ENCODE measurements at regions not wholly inside any gene's neighbourhood (a gene's known extent, or its start where the extent isn't known, plus 50 kb on each side); places are given as distances from the start of the nearest gene placed in this dataset.

- TF ChIP-seq CTCF (IDR thresholded peaks at IDR 0.05; ENCODE audit: low read depth, low read length), result no peak
- H3K27ac ChIP-seq, result no peak overlapping the region
- no peaks in the 10 kb centered on the region for H3K9me3 ChIP-seq (ENCODE audit: low read depth)
- H3K4me1 ChIP-seq (ENCODE audit: low read depth), result peaks cover 33% of the 10 kb centered on the region
- H3K27me3 ChIP-seq, result no peaks in the 10 kb centered on the region
- no peak overlapping the region for H3K4me3 ChIP-seq
- no peak for DNase-seq (ENCODE audit: low read depth in 1 of 2, low spot score in 1 of 2)
- no peaks in the 10 kb centered on the region for H3K36me3 ChIP-seq
Observed at GRCh38 chr5:68415177-68416085, 199.9 kb downstream of the PIK3R1 start.

GRCh38 chr5:68416714-68417113 lies 201.2 kb downstream of the PIK3R1 start:
- H3K27me3 ChIP-seq, result no peaks in the 10 kb centered on the region
- no peak overlapping the region for H3K4me3 ChIP-seq
- H3K27ac ChIP-seq, result no peak overlapping the region
- H3K36me3 ChIP-seq, result no peaks in the 10 kb centered on the region
- peaks cover 40% of the 10 kb centered on the region for H3K4me1 ChIP-seq (ENCODE audit: low read depth)
- no peak for TF ChIP-seq CTCF (IDR thresholded peaks at IDR 0.05; ENCODE audit: low read depth, low read length)
- DNase-seq (ENCODE audit: low read depth in 1 of 2, low spot score in 1 of 2), result no peak
- no peaks in the 10 kb centered on the region for H3K9me3 ChIP-seq (ENCODE audit: low read depth)

GRCh38 chr5:68418201-68418600 lies 202.6 kb downstream of the PIK3R1 start:
- peak in 1 of 2 donors; percentile 40 for DNase-seq (ENCODE audit: low read depth in 1 of 2, low spot score in 1 of 2)
- peak overlapping the region; percentile 78 for H3K27ac ChIP-seq

GRCh38 chr5:68418680-68419079 lies 203.1 kb downstream of the PIK3R1 start:
- H3K27me3 ChIP-seq, result no peaks in the 10 kb centered on the region
- H3K4me1 ChIP-seq (ENCODE audit: low read depth), result peaks cover 40% of the 10 kb centered on the region
- no peaks in the 10 kb centered on the region for H3K36me3 ChIP-seq
- no peaks in the 10 kb centered on the region for H3K9me3 ChIP-seq (ENCODE audit: low read depth)
- peak overlapping the region; percentile 78 for H3K27ac ChIP-seq
- no peak for TF ChIP-seq CTCF (IDR thresholded peaks at IDR 0.05; ENCODE audit: low read depth, low read length)
- no peak for DNase-seq (ENCODE audit: low read depth in 1 of 2, low spot score in 1 of 2)
- no peak overlapping the region for H3K4me3 ChIP-seq

More at GRCh38 chr5:68418201-68418600, 202.6 kb downstream of the PIK3R1 start:
- H3K4me3 ChIP-seq, result no peak overlapping the region
- TF ChIP-seq CTCF (IDR thresholded peaks at IDR 0.05; ENCODE audit: low read depth, low read length), result no peak
- peaks cover 40% of the 10 kb centered on the region for H3K4me1 ChIP-seq (ENCODE audit: low read depth)
- H3K27me3 ChIP-seq, result no peaks in the 10 kb centered on the region
- H3K9me3 ChIP-seq (ENCODE audit: low read depth), result no peaks in the 10 kb centered on the region
- no peaks in the 10 kb centered on the region for H3K36me3 ChIP-seq

GRCh38 chr5:68419081-68419636 lies 203.6 kb downstream of the PIK3R1 start:
- Histone ChIP-seq H3K27ac (peak overlapping the region; percentile 78), H3K4me3 (no peak overlapping the region), H3K27me3 (no peaks in the 10 kb centered on the region), H3K36me3 (no peaks in the 10 kb centered on the region), H3K4me1 (ENCODE audit: low read depth) (peaks cover 40% of the 10 kb centered on the region), H3K9me3 (ENCODE audit: low read depth) (no peaks in the 10 kb centered on the region)
- no peak for TF ChIP-seq CTCF (IDR thresholded peaks at IDR 0.05; ENCODE audit: low read depth, low read length)
- DNase-seq (ENCODE audit: low read depth in 1 of 2, low spot score in 1 of 2), result no peak

Measured in cardiac muscle cell (in vitro differentiated cells and primary cell).